GM21723 (cell line): ENCODE measurements at regions not wholly inside any gene's neighbourhood (a gene's known extent, or its start where the extent isn't known, plus 50 kb on each side); places are given as distances from the start of the nearest gene placed in this dataset.
"Not testable (repeated sequence)": the region's sequence is repeated elsewhere in the genome, so short reads cannot be mapped to it uniquely, and the experiment has no call there.

Source experiments
- ATAC-seq: cut with Tn5 transposase; IDR thresholded peaks from one replicate; pipeline ENCODE4 v1.9.1; 2021; ENCODE audit warnings: mild to moderate bottlenecking, moderate library complexity; ENCODE audit not compliant: unreplicated experiment

- ATAC-seq = no peak
These were observed 146.8 kb upstream of the KITLG start for GRCh38 chr12:88726806-88727720.

DNA sequence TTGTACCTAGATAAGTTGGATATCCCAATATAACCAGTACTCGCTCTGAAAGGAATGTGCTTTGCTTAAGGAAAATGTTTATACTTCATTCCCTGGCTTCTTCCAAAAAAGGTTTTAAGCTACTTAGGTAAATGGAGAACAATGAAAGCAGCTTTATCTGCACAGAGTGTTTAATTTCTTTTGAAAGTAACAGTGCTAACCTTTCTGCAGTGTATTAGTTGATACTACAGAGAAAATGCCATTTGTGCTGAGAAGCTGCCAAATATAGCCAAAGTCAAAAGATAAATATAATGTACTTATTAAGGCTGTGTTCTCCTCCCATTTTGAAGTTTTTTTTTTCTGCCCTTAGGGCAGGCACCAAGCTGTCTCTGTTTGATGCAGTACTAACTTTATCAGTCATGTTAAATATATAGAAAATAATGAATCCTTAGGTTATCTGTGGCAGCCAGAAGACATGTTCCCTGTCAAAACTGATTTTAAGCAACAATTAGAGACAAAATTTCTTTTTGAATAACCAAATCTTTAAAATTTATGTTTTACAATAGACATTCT, 145.4 kb upstream of the KITLG start:
- ATAC-seq = no peak

DNA sequence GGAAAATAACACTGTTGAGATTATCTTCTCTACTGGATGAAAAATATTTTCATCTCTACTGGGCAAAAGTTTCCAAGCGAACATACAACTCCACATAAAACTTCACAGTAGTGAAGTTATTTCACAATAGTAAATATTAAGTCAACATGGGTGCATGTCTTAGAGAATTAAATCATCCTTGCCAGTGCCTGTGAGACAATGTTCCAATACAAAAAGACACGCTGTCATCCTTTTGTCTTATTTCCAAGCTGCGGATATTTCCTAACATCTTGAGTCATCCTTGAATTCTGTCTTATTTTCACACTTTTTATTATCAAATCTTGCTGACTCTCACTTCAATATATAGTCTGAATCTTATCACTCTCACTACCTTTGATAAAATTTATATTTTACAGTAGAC, 142.9 kb upstream of the KITLG start:
- ATAC-seq = no peak

- ATAC-seq = no peak
These were observed 140.7 kb upstream of the KITLG start for GRCh38 chr12:88720785-88721650.

DNA sequence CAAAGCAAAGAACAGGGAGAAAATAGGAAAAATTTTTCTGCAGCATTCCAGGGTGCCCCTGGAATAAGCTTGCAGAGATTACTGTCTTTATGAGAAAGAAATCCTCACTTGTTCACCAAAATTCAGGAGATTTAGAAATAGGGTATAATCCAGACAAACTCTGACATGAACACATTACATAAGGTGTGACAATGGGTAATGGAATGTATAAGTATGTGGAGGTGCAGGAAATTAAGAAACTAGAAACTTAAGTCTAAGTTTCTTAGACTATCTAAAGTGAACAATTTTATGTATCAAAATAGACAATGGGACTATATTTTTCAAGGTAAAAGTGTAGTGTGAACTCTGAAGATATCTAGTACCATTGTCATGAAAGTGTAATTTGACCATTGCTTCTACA, 140.0 kb upstream of the KITLG start:
- no peak for ATAC-seq

- no peak for ATAC-seq
These were observed 136.9 kb upstream of the KITLG start for GRCh38 chr12:88717188-88717587.

- ATAC-seq = no peak
These were observed 136.0 kb upstream of the KITLG start for GRCh38 chr12:88716240-88716639.

GRCh38 chr12:88715673-88716072, 135.4 kb upstream of the KITLG start:
- ATAC-seq = no peak

GRCh38 chr12:88714263-88714882, 134.1 kb upstream of the KITLG start:
- ATAC-seq = not testable (repeated sequence)

DNA sequence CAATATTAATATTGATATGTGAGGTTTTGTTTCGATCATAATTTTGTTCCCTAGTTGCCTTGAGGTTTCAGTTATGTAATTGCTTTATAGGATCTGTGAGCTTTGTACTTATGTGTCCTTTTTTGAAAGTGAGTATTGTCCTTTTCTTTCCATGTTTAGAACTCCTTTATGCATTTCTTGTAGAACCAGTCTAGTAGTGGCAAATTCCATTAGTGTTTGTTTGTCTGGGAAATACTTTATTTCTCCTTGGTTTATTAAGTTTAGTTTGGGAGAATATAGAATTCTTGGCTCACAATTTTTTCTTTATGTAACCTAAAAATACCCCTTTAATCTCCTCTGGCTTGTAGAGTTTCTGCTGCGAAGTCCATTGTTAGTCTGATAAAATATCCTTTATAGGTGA, 127.5 kb upstream of the KITLG start:
- no peak for ATAC-seq

GRCh38 chr12:88706286-88706685, 126.0 kb upstream of the KITLG start:
- ATAC-seq = no peak

GRCh38 chr12:88703790-88704189, 123.5 kb upstream of the KITLG start:
- no peak for ATAC-seq

GRCh38 chr12:88698471-88698870, 118.2 kb upstream of the KITLG start:
- no peak for ATAC-seq

- no peak for ATAC-seq
These were observed 113.7 kb upstream of the KITLG start for GRCh38 chr12:88693837-88694445.

DNA sequence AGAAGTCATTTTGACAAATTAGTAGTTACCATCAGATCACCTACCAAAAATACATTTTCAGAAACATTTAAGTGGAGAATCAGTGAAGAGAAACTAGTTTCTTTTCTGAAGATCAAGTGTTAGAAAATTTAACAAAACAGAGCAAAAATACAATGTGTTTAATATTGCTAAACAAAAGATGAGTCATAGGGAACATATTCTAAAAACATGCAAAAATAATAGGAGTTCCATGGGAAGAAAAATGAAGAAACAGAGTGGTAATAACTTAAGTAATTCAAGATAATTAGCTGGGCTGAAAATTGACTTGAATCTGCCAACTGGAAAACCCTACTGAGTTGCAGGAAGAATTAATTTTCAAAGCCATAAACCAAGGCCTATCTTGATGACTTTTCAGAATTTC, 111.5 kb upstream of the KITLG start:
- ATAC-seq = no peak

GRCh38 chr12:88684610-88685009, 104.3 kb upstream of the KITLG start:
- no peak for ATAC-seq

GRCh38 chr12:88684170-88684569, 103.9 kb upstream of the KITLG start:
- no peak for ATAC-seq

DNA sequence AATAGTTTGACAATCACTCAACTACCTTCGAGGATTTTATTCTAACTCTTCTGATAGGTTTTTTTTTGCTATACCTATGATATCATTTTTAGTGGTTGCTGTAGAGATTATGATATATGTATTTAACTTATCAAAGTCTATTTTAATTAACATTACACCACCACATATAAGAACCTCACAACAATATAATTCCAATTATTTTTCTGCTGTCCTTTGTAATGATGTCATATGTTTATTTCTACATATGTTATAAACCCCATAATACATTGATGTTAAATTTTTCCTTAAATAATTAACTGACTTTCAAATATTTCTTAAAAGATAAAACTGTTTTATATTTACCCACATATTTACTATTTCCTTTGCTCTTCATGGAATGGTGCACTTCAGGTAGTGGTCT, 103.4 kb upstream of the KITLG start:
- ATAC-seq = no peak

DNA sequence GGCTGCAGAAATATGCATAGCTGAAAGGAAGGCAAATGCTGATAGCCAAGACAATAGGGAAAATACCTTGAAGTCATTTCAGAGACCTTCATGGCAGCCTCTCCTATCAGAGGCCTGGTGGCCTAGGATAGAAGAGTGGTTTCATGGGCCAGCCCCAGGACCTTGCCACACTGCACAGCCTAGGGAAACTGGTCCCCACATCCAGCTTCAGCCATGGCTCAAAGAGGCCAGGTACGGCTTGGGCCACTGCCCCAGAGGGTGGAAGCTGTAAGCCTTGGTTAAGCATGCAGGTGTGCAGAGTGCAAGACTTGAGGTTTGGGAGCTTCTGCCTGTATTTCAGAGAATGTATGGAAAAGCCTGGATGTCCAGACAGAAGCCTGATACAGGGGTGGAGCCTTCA, 101.0 kb upstream of the KITLG start:
- ATAC-seq = no peak

GRCh38 chr12:88677464-88677863, 97.2 kb upstream of the KITLG start:
- ATAC-seq = no peak

GRCh38 chr12:88667615-88668014, 87.3 kb upstream of the KITLG start:
- ATAC-seq = not testable (repeated sequence)
